ENCODE measurements at regions not wholly inside any gene's neighbourhood (a gene's known extent, or its start where the extent isn't known, plus 50 kb on each side); places are given as distances from the start of the nearest gene placed in this dataset.

GRCh38 chr22:48152164-48152775 is 1389.8 kb downstream of the TBC1D22A start:
- H3K36me3 ChIP-seq (ENCODE audit: insufficient read depth in 1 of 2, low read depth in 1 of 2) = no peaks in the 10 kb centered on the region
- H3K4me1 ChIP-seq = no peaks in the 10 kb centered on the region
- ATAC-seq = no peak
- WGBS, 3 donors = 52 to 55% (median 55%) methylated on average over 16 of the region's 16 CpGs
- H3K9me3 ChIP-seq = no peaks in the 10 kb centered on the region
- DNase-seq = no peak
- H3K4me3 ChIP-seq = no peak overlapping the region
- no peak for TF ChIP-seq CTCF (IDR thresholded peaks at IDR 0.05)
- H3K27ac ChIP-seq = no peak overlapping the region
- intact Hi-C loops (cut with DNase I) = no loop called here
- no peaks in the 10 kb centered on the region for H3K27me3 ChIP-seq (ENCODE audit: insufficient read depth in 3 of 3, low read length in 2 of 3)

- DNase-seq (no peak), ATAC-seq (no peak)
- Histone ChIP-seq H3K4me1 (no peaks in the 10 kb centered on the region), H3K27me3 (ENCODE audit: insufficient read depth in 3 of 3, low read length in 2 of 3) (no peaks in the 10 kb centered on the region), H3K4me3 (no peak overlapping the region), H3K9me3 (no peaks in the 10 kb centered on the region), H3K36me3 (ENCODE audit: insufficient read depth in 1 of 2, low read depth in 1 of 2) (no peaks in the 10 kb centered on the region), H3K27ac (no peak overlapping the region)
- intact Hi-C loops (cut with DNase I) = no loop called here
- WGBS, 3 donors = 82 to 87% (median 86%) methylated on average over 9 of the region's 9 CpGs
- no peak for TF ChIP-seq CTCF (IDR thresholded peaks at IDR 0.05)
These were observed 1389.2 kb downstream of the TBC1D22A start for GRCh38 chr22:48151641-48152040.

GRCh38 chr22:48147831-48148230 is 1385.4 kb downstream of the TBC1D22A start:
- WGBS, 3 donors = 57 to 71% (median 61%) methylated on average over 9 of the region's 9 CpGs
- DNase-seq = no peak
- H3K27me3 ChIP-seq (ENCODE audit: insufficient read depth in 3 of 3, low read length in 2 of 3) = peaks cover 0 to 7% (median 0%) of the 10 kb centered on the region in 3 donors
- no peaks in the 10 kb centered on the region for H3K4me1 ChIP-seq
- intact Hi-C loops (cut with DNase I) = no loop called here
- ATAC-seq = no peak
- TF ChIP-seq CTCF (IDR thresholded peaks at IDR 0.05) = no peak
- no peak overlapping the region for H3K4me3 ChIP-seq
- no peaks in the 10 kb centered on the region for H3K36me3 ChIP-seq (ENCODE audit: insufficient read depth in 1 of 2, low read depth in 1 of 2)
- H3K27ac ChIP-seq = no peak overlapping the region
- no peaks in the 10 kb centered on the region for H3K9me3 ChIP-seq

GRCh38 chr22:48147404-48147803 is 1385.0 kb downstream of the TBC1D22A start:
- H3K4me3 ChIP-seq = no peak overlapping the region
- ATAC-seq = no peak

More at GRCh38 chr22:48147404-48147803, 1385.0 kb downstream of the TBC1D22A start:
- 12 to 23% (median 21%) methylated on average over 4 of the region's 4 CpGs for WGBS, 3 donors
- Histone ChIP-seq H3K36me3 (ENCODE audit: insufficient read depth in 1 of 2, low read depth in 1 of 2) (no peaks in the 10 kb centered on the region), H3K4me1 (no peaks in the 10 kb centered on the region), H3K27ac (no peak overlapping the region), H3K9me3 (no peaks in the 10 kb centered on the region), H3K27me3 (ENCODE audit: insufficient read depth in 3 of 3, low read length in 2 of 3) (peaks cover 0 to 11% (median 0%) of the 10 kb centered on the region in 3 donors)
- intact Hi-C loops (cut with DNase I) = no loop called here
- no peak for TF ChIP-seq CTCF (IDR thresholded peaks at IDR 0.05)
- no peak for DNase-seq

Measured in psoas muscle (tissue), 7 donors.